B cell (primary cell): ENCODE measurements at regions not wholly inside any gene's neighbourhood (a gene's known extent, or its start where the extent isn't known, plus 50 kb on each side); places are given as distances from the start of the nearest gene placed in this dataset.

ENCODE experiments used
- ATAC-seq: fragments of 200-7000 bp; cut with Tn5 transposase; one replicate; pipeline ENCODE4 v1.10.0; 2021; ENCODE audit warnings: low read depth, mild to moderate bottlenecking, moderate number of reproducible peaks, moderate library complexity
- CTCF ChIA-PET: fragments of 350-600 bp; sonication (Branson Sonifier 250); formaldehyde crosslinking; loops from one replicate; lab custom pipeline; 2021; ENCODE audit warnings: antibody characterized with exemption, inconsistent platforms; lab: Charles Lee
- POLR2A ChIA-PET: fragments of 350-600 bp; sonication (Branson Sonifier 250); formaldehyde crosslinking; loops from one replicate; lab custom pipeline; 2021; ENCODE audit warnings: antibody characterized with exemption; lab: Charles Lee
- DNase-seq: peaks from one replicate; pipeline ENCODE4 v3.0.0; 2013
- H2AFZ ChIP-seq: 2 replicates; pipeline ENCODE4 v1.6.1; 2012; ENCODE audit warnings: mild to moderate bottlenecking, low read depth, low read length; ENCODE audit not compliant: insufficient read depth, poor library complexity, severe bottlenecking
- H3K27ac ChIP-seq, 2 donors: 1 replicate in 1 of 2; 2 replicates in 1 of 2; pipeline ENCODE4 v1.5.1; 2012 to 2013; ENCODE audit warnings: low read length in 2 of 2, mild to moderate bottlenecking in 2 of 2, moderate library complexity in 1 of 2
- H3K27me3 ChIP-seq, 4 experiments: fragments of 200-600 bp in 1 of 4; sonication (generic) in 1 of 4; replicated peaks in 1 of 4; 1 replicate in 2 of 4; 2 replicates in 2 of 4; pipeline versions ENCODE4 v1.6.1 to v1.7.0; 2013 to 2016; ENCODE audit warnings: low read length in 3 of 4, mild to moderate bottlenecking in 2 of 4, mixed read lengths in 1 of 4, moderate library complexity in 1 of 4; ENCODE audit not compliant: insufficient read depth in 4 of 4, control insufficient read depth in 3 of 4; ENCODE audit errors: control extremely low read depth in 1 of 4
- H3K36me3 ChIP-seq, 2 experiments: replicated peaks in 1 of 2; 1 replicate in 1 of 2; 2 replicates in 1 of 2; pipeline versions ENCODE4 v1.6.1 to v1.7.1; 2013; ENCODE audit warnings: low read length in 1 of 2; ENCODE audit not compliant: insufficient read depth in 2 of 2, control insufficient read depth in 1 of 2; ENCODE audit errors: control extremely low read depth in 1 of 2, extremely low read depth in 1 of 2
- H3K4me1 ChIP-seq, 2 donors: fragments of 200-600 bp in 1 of 2; sonication (generic) in 1 of 2; 1 replicate in 1 of 2; 2 replicates in 1 of 2; pipeline versions ENCODE4 v1.5.1 to v1.6.1; 2013 to 2017; ENCODE audit warnings: low read length in 2 of 2; ENCODE audit not compliant: control insufficient read depth in 2 of 2, insufficient read depth in 2 of 2
- H3K4me2 ChIP-seq: replicated peaks from 2 replicates; pipeline ENCODE3; 2012; ENCODE audit warnings: mild to moderate bottlenecking, low read depth, low read length; ENCODE audit not compliant: poor library complexity, severe bottlenecking
- H3K4me3 ChIP-seq, 5 experiments: fragments of 200-600 bp in 1 of 5; sonication (generic) in 1 of 5; 1 replicate in 3 of 5; 2 replicates in 2 of 5; pipeline versions ENCODE4 v1.5.1 to v1.7.0; 2011 to 2016; ENCODE audit warnings: low read length in 4 of 5, mild to moderate bottlenecking in 4 of 5, low read depth in 2 of 5, control low read depth in 1 of 5, moderate library complexity in 1 of 5; ENCODE audit not compliant: insufficient read depth in 1 of 5; ENCODE audit errors: control extremely low read depth in 1 of 5, extremely low read depth in 1 of 5
- H3K79me2 ChIP-seq: fragments of 200-600 bp; sonication (generic); one replicate; pipeline ENCODE4 v1.6.0; 2016; ENCODE audit warnings: low read length; ENCODE audit not compliant: control insufficient read depth, insufficient read depth
- H3K9ac ChIP-seq: fragments of 200-600 bp; sonication (generic); 2 replicates; pipeline ENCODE4 v1.6.1; 2017; ENCODE audit warnings: mild to moderate bottlenecking, low read length, moderate library complexity
- H3K9me3 ChIP-seq, 3 donors: one replicate each; pipeline versions ENCODE4 v1.6.1 to v1.7.1; 2013; ENCODE audit warnings: low read length in 2 of 3; ENCODE audit not compliant: control insufficient read depth in 2 of 3, insufficient read depth in 1 of 3; ENCODE audit errors: control extremely low read depth in 1 of 3
- H4K20me1 ChIP-seq: 2 replicates; pipeline ENCODE4 v1.6.0; 2012; ENCODE audit warnings: mild to moderate bottlenecking, low read length; ENCODE audit not compliant: insufficient read depth, control insufficient read depth, poor library complexity, severe bottlenecking
- H3K27ac Mint-ChIP-seq: one replicate; pipeline ENCODE4 v1.8.0; 2021; ENCODE audit warnings: mixed read lengths
- H3K27me3 Mint-ChIP-seq: one replicate; pipeline ENCODE4 v1.8.0; 2021; ENCODE audit warnings: mixed read lengths
- H3K4me1 Mint-ChIP-seq: one replicate; pipeline ENCODE4 v1.8.0; 2021; ENCODE audit warnings: mixed read lengths
- H3K4me3 Mint-ChIP-seq: one replicate; pipeline ENCODE4 v1.8.0; 2021; ENCODE audit warnings: mixed read lengths
- H3K9me3 Mint-ChIP-seq: one replicate; pipeline ENCODE4 v1.8.0; 2022; ENCODE audit warnings: mixed read lengths; ENCODE audit not compliant: insufficient read depth
- EZH2 ChIP-seq: IDR thresholded peaks from 2 replicates; pipeline ENCODE4 v1.6.1; 2012; ENCODE audit warnings: borderline replicate concordance, low read depth, mild to moderate bottlenecking, moderate library complexity, low read length; ENCODE audit not compliant: insufficient read depth, poor library complexity, severe bottlenecking
- WGBS: methylation state at CpG from one replicate; pipeline ENCODE4 v1.1.5; 2013; ENCODE audit warnings: missing lambda C conversion rate; ENCODE audit not compliant: insufficient coverage; 5-methylcytosine and 5-hydroxymethylcytosine counted together
- intact Hi-C: fragments of 100-400 bp; cut with micrococcal nuclease; formaldehyde crosslinking; loops from one replicate; pipeline ENCODE4 v1.10.0; 2022
- TF ChIP-seq, protein P1 (sequence below): fragments of 200-600 bp; IDR thresholded peaks from one replicate; pipeline ENCODE4 v1.8.0; 2022; ENCODE audit warnings: antibody characterized with exemption, mild to moderate bottlenecking

DNA sequence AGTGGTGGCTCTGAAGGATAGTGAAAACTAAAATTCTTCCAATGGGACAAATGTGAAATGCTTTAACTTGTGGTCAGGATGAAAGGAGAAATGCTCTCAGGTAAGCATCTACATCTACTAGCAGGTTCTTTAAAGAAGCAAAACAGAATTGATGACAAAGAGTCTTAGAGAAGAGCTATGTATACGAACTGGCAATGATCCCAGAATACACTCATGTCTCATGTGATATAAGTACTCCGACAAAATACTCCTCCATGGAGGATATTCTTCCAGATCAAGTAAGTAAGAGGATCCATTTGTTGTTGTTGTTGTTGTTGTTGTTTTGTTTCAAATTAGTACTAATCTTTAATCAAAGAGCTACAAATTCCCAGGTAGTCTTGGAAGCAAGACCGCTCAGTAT is 174.0 kb upstream of the ATP1B1 start:
- no peaks in the 10 kb centered on the region for H3K27me3 ChIP-seq
- H3K79me2 ChIP-seq = no peaks in the 10 kb centered on the region
- no peak overlapping the region for H3K27ac Mint-ChIP-seq
- H3K27ac ChIP-seq = no peak overlapping the region
- DNase-seq (no peak), ATAC-seq (no peak)
- H3K4me3 ChIP-seq = no peak overlapping the region
- H2AFZ ChIP-seq = no peak overlapping the region
- no peak overlapping the region for H3K4me2 ChIP-seq
- H3K36me3 ChIP-seq = no peaks in the 10 kb centered on the region
- H3K4me1 Mint-ChIP-seq = no peaks in the 10 kb centered on the region
- H3K9me3 Mint-ChIP-seq = no peaks in the 10 kb centered on the region
- peaks cover 10% of the 10 kb centered on the region for H3K27me3 Mint-ChIP-seq
- no peak for TF ChIP-seq EZH2
- TF ChIP-seq, protein P1, sequence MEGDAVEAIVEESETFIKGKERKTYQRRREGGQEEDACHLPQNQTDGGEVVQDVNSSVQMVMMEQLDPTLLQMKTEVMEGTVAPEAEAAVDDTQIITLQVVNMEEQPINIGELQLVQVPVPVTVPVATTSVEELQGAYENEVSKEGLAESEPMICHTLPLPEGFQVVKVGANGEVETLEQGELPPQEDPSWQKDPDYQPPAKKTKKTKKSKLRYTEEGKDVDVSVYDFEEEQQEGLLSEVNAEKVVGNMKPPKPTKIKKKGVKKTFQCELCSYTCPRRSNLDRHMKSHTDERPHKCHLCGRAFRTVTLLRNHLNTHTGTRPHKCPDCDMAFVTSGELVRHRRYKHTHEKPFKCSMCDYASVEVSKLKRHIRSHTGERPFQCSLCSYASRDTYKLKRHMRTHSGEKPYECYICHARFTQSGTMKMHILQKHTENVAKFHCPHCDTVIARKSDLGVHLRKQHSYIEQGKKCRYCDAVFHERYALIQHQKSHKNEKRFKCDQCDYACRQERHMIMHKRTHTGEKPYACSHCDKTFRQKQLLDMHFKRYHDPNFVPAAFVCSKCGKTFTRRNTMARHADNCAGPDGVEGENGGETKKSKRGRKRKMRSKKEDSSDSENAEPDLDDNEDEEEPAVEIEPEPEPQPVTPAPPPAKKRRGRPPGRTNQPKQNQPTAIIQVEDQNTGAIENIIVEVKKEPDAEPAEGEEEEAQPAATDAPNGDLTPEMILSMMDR = no peak
- H3K9me3 ChIP-seq = no peaks in the 10 kb centered on the region
- H4K20me1 ChIP-seq = no peaks in the 10 kb centered on the region
- no peaks in the 10 kb centered on the region for H3K4me1 ChIP-seq
- H3K4me3 Mint-ChIP-seq = no peak overlapping the region
- no CpG with 5 or more reads among the region's 3 CpGs for WGBS
- ChIA-PET CTCF (no interaction called here), POLR2A (no interaction called here)
- no peak overlapping the region for H3K9ac ChIP-seq
- intact Hi-C loops = no loop called here

DNA sequence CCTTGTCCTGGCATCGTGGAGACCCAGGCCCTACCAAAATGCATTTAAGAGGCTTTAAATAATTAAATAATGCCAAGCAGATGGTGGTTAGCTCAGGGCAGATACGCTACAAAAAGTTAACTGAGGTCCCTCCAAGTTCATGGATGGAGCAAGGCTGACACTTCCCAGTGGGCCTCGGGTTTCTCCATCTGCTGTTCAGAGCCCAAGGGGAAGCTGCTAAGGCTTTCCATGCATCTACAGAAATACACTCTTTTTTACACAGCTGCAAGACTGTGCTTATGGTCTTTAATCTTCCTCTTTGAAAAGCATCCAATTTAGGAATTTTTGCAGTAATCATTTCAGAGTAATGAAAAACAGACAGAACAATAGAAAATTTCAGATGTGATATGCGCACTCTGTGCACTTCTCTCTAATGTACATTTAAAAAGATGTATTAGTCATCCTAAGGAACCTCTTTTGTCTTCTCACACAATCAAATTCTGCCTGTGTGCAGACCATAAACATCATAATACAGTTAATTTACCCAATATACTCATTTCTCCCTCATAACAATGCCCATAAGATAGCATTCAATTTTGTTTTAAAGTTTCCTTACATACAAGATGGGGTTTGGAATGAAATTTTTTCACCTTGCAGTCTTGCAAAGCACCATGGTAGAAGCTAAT is 173.2 kb upstream of the ATP1B1 start:
- Mint-ChIP-seq H3K27ac (no peak overlapping the region), H3K9me3 (no peaks in the 10 kb centered on the region), H3K4me3 (no peak overlapping the region), H3K4me1 (no peaks in the 10 kb centered on the region), H3K27me3 (peaks cover 6% of the 10 kb centered on the region)
- no peaks in the 10 kb centered on the region for H3K79me2 ChIP-seq
- no peaks in the 10 kb centered on the region for H4K20me1 ChIP-seq
- TF ChIP-seq, protein P1 = no peak
- no peak for TF ChIP-seq EZH2
- H3K9ac ChIP-seq = no peak overlapping the region
- intact Hi-C loops = no loop called here
- no peak overlapping the region for H2AFZ ChIP-seq
- 83% methylated on average over 2 of the region's 4 CpGs for WGBS
- H3K9me3 ChIP-seq = no peaks in the 10 kb centered on the region
- ChIA-PET CTCF (no interaction called here), POLR2A (no interaction called here)
- H3K4me3 ChIP-seq = no peak overlapping the region
- no peaks in the 10 kb centered on the region for H3K4me1 ChIP-seq
- no peaks in the 10 kb centered on the region for H3K27me3 ChIP-seq
- H3K36me3 ChIP-seq = no peaks in the 10 kb centered on the region
- no peak overlapping the region for H3K4me2 ChIP-seq
- DNase-seq (no peak), ATAC-seq (no peak)
- H3K27ac ChIP-seq = no peak overlapping the region
